HG02642 (cell line): ENCODE measurements at regions not wholly inside any gene's neighbourhood (a gene's known extent, or its start where the extent isn't known, plus 50 kb on each side); places are given as distances from the start of the nearest gene placed in this dataset.
"Not testable (repeated sequence)": the region's sequence is repeated elsewhere in the genome, so short reads cannot be mapped to it uniquely, and the experiment has no call there.

Source experiments
- ATAC-seq: cut with Tn5 transposase; IDR thresholded peaks from one replicate; pipeline ENCODE4 v1.9.1; 2021; ENCODE audit warnings: mild to moderate bottlenecking; ENCODE audit not compliant: unreplicated experiment, poor library complexity

- ATAC-seq: no peak
Observed at GRCh38 chr12:28023156-28023887, 50.8 kb upstream of the PTHLH start.

DNA sequence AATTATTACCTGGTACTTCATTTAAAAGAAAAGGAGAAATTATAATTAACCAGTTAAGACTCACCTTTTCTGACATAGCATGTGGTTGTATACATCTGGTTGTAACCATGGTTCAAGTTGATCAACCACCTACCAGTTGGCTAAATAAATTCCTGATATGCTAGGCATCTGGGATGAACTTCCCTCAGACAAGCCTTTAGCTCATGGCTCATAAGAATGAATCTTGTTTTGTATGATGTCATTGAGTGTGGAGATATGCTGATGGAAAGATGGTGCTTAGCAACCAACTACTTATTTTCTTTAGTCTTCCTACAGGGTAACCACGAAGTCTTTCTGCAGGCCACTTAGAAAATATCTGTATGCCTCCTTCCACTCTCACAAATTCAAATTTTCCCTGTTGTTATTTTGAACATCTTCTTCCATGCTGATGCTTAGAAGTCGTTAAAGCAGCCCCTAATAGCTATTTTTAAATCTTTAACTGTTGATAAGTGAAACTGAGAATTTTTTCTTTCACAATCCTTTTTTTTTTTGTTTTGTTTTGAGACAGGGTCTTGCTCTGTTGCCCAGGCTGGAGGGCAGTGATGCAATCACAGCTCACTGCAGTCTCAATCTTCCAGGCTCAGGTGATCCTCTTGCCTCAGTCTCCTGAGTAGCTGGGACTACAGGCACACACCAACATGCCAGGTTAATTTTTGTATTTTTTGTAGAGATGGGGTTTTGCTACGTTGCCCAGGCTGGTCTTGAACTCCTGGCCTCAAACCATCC lies 51.9 kb upstream of the PTHLH start:
- no peak for ATAC-seq

DNA sequence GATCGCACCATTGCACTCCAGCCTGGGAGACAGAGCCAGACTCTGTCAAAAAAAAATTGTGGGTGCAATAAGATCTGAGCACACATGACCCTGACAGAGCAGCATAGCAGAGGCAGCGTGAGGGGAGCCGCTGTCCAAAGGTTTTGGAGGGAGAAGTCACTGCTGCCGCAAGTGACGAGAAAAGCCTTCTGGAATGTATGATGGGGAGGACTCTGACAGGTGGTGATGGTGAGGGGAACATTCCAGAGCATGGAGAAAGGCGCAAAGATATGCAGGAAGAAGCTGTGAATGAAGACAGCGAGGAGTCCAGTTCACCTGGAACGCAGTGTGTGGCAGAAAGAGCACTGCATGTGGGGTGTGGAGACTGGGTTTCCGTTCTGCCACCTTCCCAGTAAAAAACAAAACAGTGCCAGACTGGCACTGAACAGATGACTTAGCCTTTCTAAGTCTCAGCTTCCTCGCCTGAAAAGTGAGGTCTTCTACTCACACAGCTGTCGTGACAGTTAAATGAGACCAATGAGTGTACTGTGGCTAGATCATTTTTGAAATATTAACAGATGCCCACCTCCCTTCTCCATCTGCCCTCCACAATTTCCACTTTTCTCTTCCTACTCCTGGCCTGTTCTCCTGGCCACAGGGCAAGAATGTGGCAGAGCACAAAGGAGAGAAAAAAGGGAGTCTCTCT lies 53.4 kb upstream of the PTHLH start:
- ATAC-seq: no peak

DNA sequence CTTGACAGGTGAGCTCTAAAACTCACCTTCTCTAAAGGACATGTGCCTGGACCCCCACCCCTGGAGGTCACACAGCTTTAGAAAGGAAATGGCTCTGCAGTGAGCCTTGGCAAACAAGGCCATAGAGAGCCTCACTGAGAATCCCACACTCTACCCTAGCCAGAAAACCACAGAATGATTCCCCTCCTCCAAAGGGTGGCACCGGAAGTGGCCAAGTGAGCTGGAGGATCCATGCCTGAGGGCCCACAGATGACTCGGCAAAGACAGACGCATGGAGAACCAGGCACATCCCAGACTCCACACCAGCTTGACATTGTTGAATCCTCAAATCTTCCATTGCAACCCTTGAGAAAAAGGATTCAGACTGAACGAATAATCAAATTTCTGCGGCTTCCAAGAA lies 54.2 kb upstream of the PTHLH start:
- ATAC-seq: no peak

GRCh38 chr12:28027328-28027727 lies 54.8 kb upstream of the PTHLH start:
- no peak for ATAC-seq

- no peak for ATAC-seq
Observed at GRCh38 chr12:28027947-28028724, 55.6 kb upstream of the PTHLH start.

- ATAC-seq: no peak
Observed at GRCh38 chr12:28032811-28033537, 60.4 kb upstream of the PTHLH start.

DNA sequence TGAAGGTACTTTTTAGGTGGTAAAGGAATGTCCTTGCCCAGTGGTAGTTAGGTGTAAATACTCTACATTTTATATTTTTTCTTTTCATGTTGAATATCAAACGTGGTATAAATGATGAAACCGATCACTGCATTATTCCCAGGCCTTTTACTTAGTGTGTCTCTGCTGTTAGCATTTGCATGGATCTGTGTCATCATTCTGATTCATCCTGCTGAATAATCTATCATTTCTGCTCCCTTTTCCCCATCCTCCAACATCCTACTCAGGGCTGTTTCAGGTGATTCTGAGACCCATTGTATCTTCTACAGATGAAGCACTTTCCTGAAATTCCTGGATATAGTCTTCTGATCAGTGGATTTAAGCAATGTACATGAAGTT lies 61.0 kb upstream of the PTHLH start:
- no peak for ATAC-seq

- ATAC-seq: no peak
Observed at GRCh38 chr12:28034271-28034670, 61.7 kb upstream of the PTHLH start.

- no peak for ATAC-seq
Observed at GRCh38 chr12:28035500-28035899, 63.0 kb upstream of the PTHLH start.

- no peak for ATAC-seq
Observed at GRCh38 chr12:28036940-28037339, 64.4 kb upstream of the PTHLH start.

- no peak for ATAC-seq
Observed at GRCh38 chr12:28040246-28040645, 67.7 kb upstream of the PTHLH start.

- ATAC-seq: not testable (repeated sequence)
Observed at GRCh38 chr12:28046600-28046999, 74.1 kb upstream of the PTHLH start.

GRCh38 chr12:28050606-28051005 lies 78.1 kb upstream of the PTHLH start:
- ATAC-seq: no peak

- no peak for ATAC-seq
Observed at GRCh38 chr12:28051516-28052354, 79.2 kb upstream of the PTHLH start.

GRCh38 chr12:28053564-28053963 lies 81.0 kb upstream of the PTHLH start:
- ATAC-seq: no peak

DNA sequence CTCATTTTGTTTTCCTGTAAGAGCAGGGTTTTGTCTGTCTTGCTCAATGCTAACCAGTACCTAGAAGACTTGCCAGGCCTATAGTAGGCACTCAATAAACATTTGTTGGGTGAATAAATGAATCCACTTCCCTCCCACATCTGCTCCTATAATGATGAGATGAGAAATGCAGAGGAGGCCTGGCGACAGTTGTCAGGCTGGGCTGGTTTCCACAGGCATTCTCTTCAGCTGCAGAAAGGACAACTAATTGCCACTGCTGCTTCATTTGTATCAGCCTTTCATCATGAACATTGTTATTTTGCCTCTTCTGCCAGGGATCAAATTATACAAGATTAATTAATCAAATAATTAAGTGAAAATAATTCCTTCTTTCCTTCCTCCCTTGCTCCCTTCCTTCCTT lies 82.0 kb upstream of the PTHLH start:
- ATAC-seq: no peak

GRCh38 chr12:28057856-28058615 lies 85.5 kb upstream of the PTHLH start:
- no peak for ATAC-seq
